ENCODE measurements at regions not wholly inside any gene's neighbourhood (a gene's known extent, or its start where the extent isn't known, plus 50 kb on each side); places are given as distances from the start of the nearest gene placed in this dataset.
A peak's percentile ranks its signal among the peaks of the same experiment; 100 is the strongest.
"Not testable (repeated sequence)": the region's sequence is repeated elsewhere in the genome, so short reads cannot be mapped to it uniquely, and the experiment has no call there.

- no peak for TF ChIP-seq CTCF (IDR thresholded peaks at IDR 0.05; ENCODE audit: low read depth, low read length)
- no peak overlapping the region for H3K4me3 ChIP-seq (replicated peaks in 1 of 2; ENCODE audit: low read depth in 2 of 2, low read length in 2 of 2)
- DNase-seq (ENCODE audit: low read depth in 2 of 2) = no peak
Measured at GRCh38 chr6:130535242-130535641, 169.4 kb downstream of the TMEM200A start.

GRCh38 chr6:130537447-130537846, 171.6 kb downstream of the TMEM200A start:
- H3K4me3 ChIP-seq (replicated peaks in 1 of 2; ENCODE audit: low read depth in 2 of 2, low read length in 2 of 2) = no peak overlapping the region
- no peak for TF ChIP-seq CTCF (IDR thresholded peaks at IDR 0.05; ENCODE audit: low read depth, low read length)
- no peak for DNase-seq (ENCODE audit: low read depth in 2 of 2)

- TF ChIP-seq CTCF (IDR thresholded peaks at IDR 0.05; ENCODE audit: low read depth, low read length) = no peak
- no peak for DNase-seq (ENCODE audit: low read depth in 2 of 2)
- H3K4me3 ChIP-seq (replicated peaks in 1 of 2; ENCODE audit: low read depth in 2 of 2, low read length in 2 of 2) = no peak overlapping the region
Measured at GRCh38 chr6:130547723-130548122, 181.9 kb downstream of the TMEM200A start.

GRCh38 chr6:130557481-130558112, 191.8 kb downstream of the TMEM200A start:
- no peak for TF ChIP-seq CTCF (IDR thresholded peaks at IDR 0.05; ENCODE audit: low read depth, low read length)
- H3K4me3 ChIP-seq (replicated peaks in 1 of 2; ENCODE audit: low read depth in 2 of 2, low read length in 2 of 2) = no peak overlapping the region
- DNase-seq (ENCODE audit: low read depth in 2 of 2) = no peak

- no peak for TF ChIP-seq CTCF (IDR thresholded peaks at IDR 0.05; ENCODE audit: low read depth, low read length)
- no peak overlapping the region for H3K4me3 ChIP-seq (replicated peaks in 1 of 2; ENCODE audit: low read depth in 2 of 2, low read length in 2 of 2)
- no peak for DNase-seq (ENCODE audit: low read depth in 2 of 2)
Measured at GRCh38 chr6:130558131-130558530, 192.3 kb downstream of the TMEM200A start.

GRCh38 chr6:130559166-130559565, 193.3 kb downstream of the TMEM200A start:
- peak in 1 of 2 donors; percentile 8 for DNase-seq (ENCODE audit: low read depth in 2 of 2)
- H3K4me3 ChIP-seq (replicated peaks in 1 of 2; ENCODE audit: low read depth in 2 of 2, low read length in 2 of 2) = no peak overlapping the region
- no peak for TF ChIP-seq CTCF (IDR thresholded peaks at IDR 0.05; ENCODE audit: low read depth, low read length)

- TF ChIP-seq CTCF (IDR thresholded peaks at IDR 0.05; ENCODE audit: low read depth, low read length) = no peak
- peak in 1 of 2 donors; percentile 3 for DNase-seq (ENCODE audit: low read depth in 2 of 2)
- no peak overlapping the region for H3K4me3 ChIP-seq (replicated peaks in 1 of 2; ENCODE audit: low read depth in 2 of 2, low read length in 2 of 2)
Measured at GRCh38 chr6:130560231-130560630, 194.4 kb downstream of the TMEM200A start.

- not testable (repeated sequence) for H3K4me3 ChIP-seq (replicated peaks in 1 of 2; ENCODE audit: low read depth in 2 of 2, low read length in 2 of 2); DNase-seq (ENCODE audit: low read depth in 2 of 2)
Measured at GRCh38 chr6:130561159-130561558, 195.3 kb downstream of the TMEM200A start.

Measured in cardiac fibroblast (primary cell).